ENCODE measurements at regions not wholly inside any gene's neighbourhood (a gene's known extent, or its start where the extent isn't known, plus 50 kb on each side); places are given as distances from the start of the nearest gene placed in this dataset.

DNA sequence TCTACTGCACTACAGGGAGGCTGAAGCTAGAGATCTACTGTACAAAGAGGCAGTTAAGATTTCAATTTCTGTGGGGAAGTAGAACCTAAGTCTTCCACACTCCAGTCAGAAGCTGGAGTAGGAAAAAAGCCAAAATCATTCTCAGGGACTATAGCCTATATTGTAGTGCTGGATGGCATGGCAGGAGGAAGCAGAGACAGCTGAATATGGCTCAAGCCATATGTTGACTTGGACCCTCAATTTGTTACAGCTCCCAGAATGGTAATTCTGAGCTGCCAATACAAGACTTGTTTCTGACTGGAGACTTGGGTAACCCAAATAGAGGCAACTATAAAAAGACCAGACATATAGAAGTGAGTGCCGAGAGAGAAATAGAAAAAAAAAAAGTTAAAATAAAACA, 200.6 kb downstream of the PTBP2 start:
- 94 to 98% methylated on average over 1 of the region's 1 CpG for WGBS, 2 donors
- no peak overlapping the region for H3K4me3 ChIP-seq (replicated peaks in 1 of 3)
- H3K36me3 ChIP-seq, result no peaks in the 10 kb centered on the region
- intact Hi-C loops (cut with DNase I), result no loop called here
- H3K27me3 ChIP-seq, result no peaks in the 10 kb centered on the region
- H3K27ac ChIP-seq, result no peak overlapping the region
- no peak for TF ChIP-seq POLR2A (IDR thresholded peaks at IDR 0.05)
- no peak for TF ChIP-seq CTCF (IDR thresholded peaks at IDR 0.05)
- no peak for DNase-seq
- no peaks in the 10 kb centered on the region for H3K9me3 ChIP-seq
- H3K4me1 ChIP-seq, result no peaks in the 10 kb centered on the region

DNA sequence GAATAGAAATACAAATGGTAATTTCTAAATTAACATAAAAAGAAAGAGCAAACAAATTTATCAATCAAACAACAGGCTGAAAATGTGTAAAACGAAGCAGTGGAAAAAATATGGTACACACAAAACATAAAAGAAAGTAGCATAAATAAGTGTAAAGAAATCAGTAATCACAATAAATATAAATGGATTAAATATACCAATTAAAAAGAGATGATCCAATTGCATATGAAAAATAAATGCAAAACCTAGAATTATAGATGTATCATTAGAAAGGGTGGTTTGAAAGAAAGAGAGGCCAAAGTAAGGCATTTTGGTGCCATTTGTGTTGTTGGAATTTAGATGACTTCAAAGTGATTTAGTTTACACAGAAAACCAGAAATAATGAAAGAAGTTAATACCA, 202.2 kb downstream of the PTBP2 start:
- intact Hi-C loops (cut with DNase I), result no loop called here
- Histone ChIP-seq H3K9me3 (no peaks in the 10 kb centered on the region), H3K4me1 (no peaks in the 10 kb centered on the region), H3K27me3 (no peaks in the 10 kb centered on the region), H3K36me3 (no peaks in the 10 kb centered on the region), H3K27ac (no peak overlapping the region), H3K4me3 (replicated peaks in 1 of 3) (no peak overlapping the region)
- no peak for DNase-seq
- 37 to 48% methylated on average over 1 of the region's 1 CpG for WGBS, 2 donors
- TF ChIP-seq POLR2A (IDR thresholded peaks at IDR 0.05) (no peak), CTCF (IDR thresholded peaks at IDR 0.05) (no peak)

DNA sequence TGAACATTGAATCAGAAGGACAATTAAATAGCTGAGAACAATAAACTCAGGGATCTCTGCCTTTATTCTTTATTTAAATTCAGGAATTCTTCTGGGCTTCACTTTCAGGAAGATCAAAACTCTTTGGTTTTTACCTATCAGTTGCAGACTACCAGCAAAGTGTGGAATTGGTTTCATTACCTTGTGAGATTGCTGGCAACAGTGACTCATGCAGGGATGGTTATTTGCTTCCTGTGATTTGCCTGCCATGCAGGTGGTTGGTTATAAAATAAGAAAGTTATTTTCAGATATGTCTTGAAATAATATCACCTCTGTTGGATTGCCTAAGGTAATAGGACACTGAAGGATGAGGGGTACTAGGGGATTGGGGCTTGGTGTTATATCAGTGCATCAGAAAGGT, 204.6 kb downstream of the PTBP2 start:
- Histone ChIP-seq H3K27me3 (no peaks in the 10 kb centered on the region), H3K4me1 (no peaks in the 10 kb centered on the region)

GRCh38 chr1:96927125-96927524, 205.5 kb downstream of the PTBP2 start:
- H3K27ac ChIP-seq, result no peak overlapping the region
- H3K4me1 ChIP-seq, result no peaks in the 10 kb centered on the region
- no peaks in the 10 kb centered on the region for H3K9me3 ChIP-seq
- 84 to 90% methylated on average over 3 of the region's 3 CpGs for WGBS, 2 donors
- intact Hi-C loops (cut with DNase I), result no loop called here
- H3K36me3 ChIP-seq, result no peaks in the 10 kb centered on the region
- no peaks in the 10 kb centered on the region for H3K27me3 ChIP-seq
- TF ChIP-seq POLR2A (IDR thresholded peaks at IDR 0.05) (no peak), CTCF (IDR thresholded peaks at IDR 0.05) (no peak)
- no peak overlapping the region for H3K4me3 ChIP-seq (replicated peaks in 1 of 3)
- DNase-seq, result no peak

More for the DNA sequence above, 204.6 kb downstream of the PTBP2 start:
- no peaks in the 10 kb centered on the region for H3K36me3 ChIP-seq
- H3K9me3 ChIP-seq, result no peaks in the 10 kb centered on the region
- intact Hi-C loops (cut with DNase I), result no loop called here
- TF ChIP-seq POLR2A (IDR thresholded peaks at IDR 0.05) (no peak), CTCF (IDR thresholded peaks at IDR 0.05) (no peak)
- DNase-seq, result no peak
- H3K27ac ChIP-seq, result no peak overlapping the region
- H3K4me3 ChIP-seq (replicated peaks in 1 of 3), result no peak overlapping the region

GRCh38 chr1:96931136-96931535, 209.6 kb downstream of the PTBP2 start:
- no peaks in the 10 kb centered on the region for H3K4me1 ChIP-seq
- intact Hi-C loops (cut with DNase I), result no loop called here
- no peaks in the 10 kb centered on the region for H3K9me3 ChIP-seq
- no peak overlapping the region for H3K4me3 ChIP-seq (replicated peaks in 1 of 3)
- no peak for TF ChIP-seq CTCF (IDR thresholded peaks at IDR 0.05)
- no peak for TF ChIP-seq POLR2A (IDR thresholded peaks at IDR 0.05)
- H3K27ac ChIP-seq, result no peak overlapping the region
- H3K36me3 ChIP-seq, result no peaks in the 10 kb centered on the region
- H3K27me3 ChIP-seq, result no peaks in the 10 kb centered on the region
- no peak for DNase-seq
